HG02970 (cell line): ENCODE measurements at regions not wholly inside any gene's neighbourhood (a gene's known extent, or its start where the extent isn't known, plus 50 kb on each side); places are given as distances from the start of the nearest gene placed in this dataset.
"Not testable (repeated sequence)": the region's sequence is repeated elsewhere in the genome, so short reads cannot be mapped to it uniquely, and the experiment has no call there.

Experiments used
- ATAC-seq: cut with Tn5 transposase; IDR thresholded peaks from one replicate; pipeline ENCODE4 v1.9.1; 2021; ENCODE audit warnings: mild to moderate bottlenecking, moderate library complexity, moderate number of reproducible peaks; ENCODE audit not compliant: unreplicated experiment, low FRiP score

- not testable (repeated sequence) for ATAC-seq
Measured at GRCh38 chr6:134537765-134538164, 219.9 kb upstream of the SGK1 start.

DNA sequence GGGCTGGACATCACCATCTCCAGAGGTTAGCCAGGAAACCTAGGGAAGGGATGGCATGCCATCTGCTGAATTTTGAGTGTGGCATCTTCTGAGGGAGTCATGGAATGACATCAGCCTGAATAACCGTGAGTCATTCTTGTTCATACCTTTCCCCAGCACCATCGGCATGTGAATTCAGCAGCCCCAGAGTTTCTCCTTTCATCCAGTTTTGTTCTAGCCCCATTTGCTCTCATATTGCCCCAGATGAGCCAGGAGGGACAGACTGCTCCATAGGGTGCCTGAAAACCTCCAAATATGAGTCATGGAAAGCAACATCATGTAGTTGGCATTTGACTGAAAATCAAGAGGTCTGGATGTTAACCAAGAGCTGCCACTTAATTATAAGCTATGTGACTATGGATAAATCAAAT, 219.2 kb upstream of the SGK1 start:
- ATAC-seq = no peak

DNA sequence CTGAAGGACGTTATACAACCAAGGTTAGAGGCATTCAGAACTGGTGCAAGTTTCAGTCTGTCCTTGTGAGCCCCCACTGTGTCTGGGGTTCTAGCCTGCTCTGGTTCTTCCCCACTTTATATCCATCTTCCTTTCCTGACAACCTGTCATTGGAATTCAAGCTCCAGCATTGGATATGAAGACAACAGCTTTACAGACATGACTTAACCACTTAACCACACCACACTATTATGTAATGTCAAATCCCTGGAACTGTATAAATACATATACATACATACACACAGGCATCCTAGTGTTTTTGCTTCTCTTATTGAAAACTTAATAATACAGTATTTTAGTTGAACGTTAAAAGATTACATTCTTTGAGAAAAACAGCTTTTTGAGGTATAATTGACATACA, 217.9 kb upstream of the SGK1 start:
- no peak for ATAC-seq

- ATAC-seq = no peak
Measured at GRCh38 chr6:134534708-134535149, 216.8 kb upstream of the SGK1 start.

DNA sequence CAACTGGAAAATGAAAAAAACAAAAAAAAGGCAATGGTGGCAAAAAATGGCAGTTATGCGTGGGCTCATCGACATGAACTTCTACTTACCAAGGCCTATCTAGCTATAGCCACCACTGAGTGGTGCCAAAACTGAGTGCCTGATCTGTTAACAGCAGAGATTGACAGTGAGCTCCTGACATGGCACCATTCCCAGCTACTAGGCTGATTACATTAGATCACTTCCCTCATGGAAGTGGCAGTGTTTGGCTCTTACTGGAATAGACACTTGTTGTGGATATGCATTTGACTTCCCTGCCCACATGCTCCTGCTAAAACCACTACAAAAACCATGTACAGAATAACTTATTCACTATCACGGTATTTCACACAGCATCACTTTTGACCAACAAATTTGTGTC, 216.1 kb upstream of the SGK1 start:
- no peak for ATAC-seq

DNA sequence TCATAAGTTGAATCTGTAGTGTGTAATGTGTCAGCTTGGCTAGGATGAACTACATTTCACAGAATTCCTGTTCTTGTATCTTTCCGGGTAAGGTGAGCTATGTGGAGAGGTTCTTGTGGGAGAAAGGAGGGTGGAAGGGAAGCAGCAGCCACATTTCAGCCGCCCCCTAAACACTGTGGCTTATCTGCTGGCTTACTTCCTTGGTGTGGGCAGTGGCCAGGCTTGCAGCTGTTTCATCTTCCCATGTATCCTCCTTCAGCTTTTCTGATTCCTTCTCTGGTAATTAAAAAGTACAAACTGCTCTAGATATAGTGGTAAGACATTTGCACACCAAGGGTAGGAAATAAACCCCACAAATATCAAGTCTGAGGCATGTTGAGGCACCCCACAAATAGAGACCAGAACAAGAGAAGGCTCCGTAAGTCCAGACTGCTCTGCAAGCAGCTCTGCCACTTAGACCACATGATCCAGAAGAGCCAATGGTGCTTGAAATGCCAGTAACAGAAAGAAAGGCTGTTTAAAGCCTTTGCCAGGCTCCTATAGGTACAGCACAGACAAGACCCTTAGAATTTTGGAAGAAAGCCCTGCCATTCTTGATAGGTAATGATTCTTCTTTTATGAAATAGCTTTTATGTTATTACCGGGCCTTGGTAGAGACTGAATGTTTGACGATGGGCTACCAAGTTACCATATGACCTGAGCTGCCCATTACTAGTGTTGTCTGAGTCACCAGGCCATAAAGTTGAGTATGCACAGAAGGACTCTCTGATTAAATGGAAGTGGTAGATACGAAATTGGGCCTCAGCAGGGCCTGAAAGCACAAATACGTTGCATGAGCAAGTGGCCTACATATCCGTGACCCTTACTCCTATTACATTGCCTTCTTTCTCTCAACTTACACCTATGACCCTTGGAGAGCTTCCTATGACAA, 215.0 kb upstream of the SGK1 start:
- ATAC-seq = no peak

DNA sequence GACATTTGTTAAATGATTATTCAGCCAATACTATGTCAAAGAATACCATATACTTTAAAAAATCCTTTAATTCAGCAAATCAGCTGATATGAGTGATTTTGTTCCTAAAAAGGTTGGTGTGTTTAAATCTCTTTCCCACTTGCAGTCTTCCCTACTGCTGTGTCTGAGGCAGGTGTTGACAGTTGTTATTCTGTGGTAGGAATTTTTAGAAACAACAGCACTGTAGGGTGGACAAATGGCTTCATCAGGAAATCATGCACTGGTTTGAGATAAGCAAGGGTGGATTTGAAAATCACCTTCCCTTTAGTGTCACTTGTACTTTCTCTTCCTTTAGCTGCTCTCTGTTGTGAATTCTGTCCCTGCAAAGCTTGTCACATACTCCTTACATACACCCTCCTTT, 213.7 kb upstream of the SGK1 start:
- no peak for ATAC-seq

- no peak for ATAC-seq
Measured at GRCh38 chr6:134531188-134531551, 213.3 kb upstream of the SGK1 start.

GRCh38 chr6:134529921-134530320, 212.0 kb upstream of the SGK1 start:
- ATAC-seq = no peak

- ATAC-seq = no peak
Measured at GRCh38 chr6:134529305-134529704, 211.4 kb upstream of the SGK1 start.

DNA sequence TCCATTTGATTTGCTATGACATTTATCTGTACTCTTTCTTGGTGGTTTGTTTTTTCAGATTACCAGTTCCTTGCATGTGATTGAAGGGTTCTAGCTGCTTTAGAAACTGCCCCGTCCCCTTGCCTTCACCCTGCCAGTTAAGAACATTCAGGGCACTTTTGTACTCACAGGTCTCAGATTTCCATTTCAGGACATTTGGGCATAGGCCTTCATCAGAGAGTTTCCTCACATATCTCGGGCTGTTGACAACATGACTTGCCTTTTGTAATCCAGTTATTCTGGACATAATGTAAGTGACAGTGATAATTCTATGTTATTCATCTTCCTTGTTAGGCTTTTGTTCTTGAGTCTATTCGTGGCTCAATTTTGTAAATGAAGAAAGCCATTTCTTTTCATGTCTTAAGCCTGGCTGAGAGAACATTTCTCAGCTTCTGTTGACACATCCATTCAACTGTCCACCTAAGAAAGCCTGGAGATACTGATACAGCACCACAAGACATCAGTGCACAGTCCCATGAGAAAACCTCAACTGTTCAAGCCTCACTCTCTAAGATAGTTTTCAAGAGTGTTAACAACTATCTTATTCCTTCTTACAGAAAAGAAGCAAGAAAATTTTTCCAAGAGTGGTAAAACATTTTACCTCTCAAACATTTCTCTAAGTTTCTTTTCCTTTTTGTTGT, 209.3 kb upstream of the SGK1 start:
- ATAC-seq = no peak

DNA sequence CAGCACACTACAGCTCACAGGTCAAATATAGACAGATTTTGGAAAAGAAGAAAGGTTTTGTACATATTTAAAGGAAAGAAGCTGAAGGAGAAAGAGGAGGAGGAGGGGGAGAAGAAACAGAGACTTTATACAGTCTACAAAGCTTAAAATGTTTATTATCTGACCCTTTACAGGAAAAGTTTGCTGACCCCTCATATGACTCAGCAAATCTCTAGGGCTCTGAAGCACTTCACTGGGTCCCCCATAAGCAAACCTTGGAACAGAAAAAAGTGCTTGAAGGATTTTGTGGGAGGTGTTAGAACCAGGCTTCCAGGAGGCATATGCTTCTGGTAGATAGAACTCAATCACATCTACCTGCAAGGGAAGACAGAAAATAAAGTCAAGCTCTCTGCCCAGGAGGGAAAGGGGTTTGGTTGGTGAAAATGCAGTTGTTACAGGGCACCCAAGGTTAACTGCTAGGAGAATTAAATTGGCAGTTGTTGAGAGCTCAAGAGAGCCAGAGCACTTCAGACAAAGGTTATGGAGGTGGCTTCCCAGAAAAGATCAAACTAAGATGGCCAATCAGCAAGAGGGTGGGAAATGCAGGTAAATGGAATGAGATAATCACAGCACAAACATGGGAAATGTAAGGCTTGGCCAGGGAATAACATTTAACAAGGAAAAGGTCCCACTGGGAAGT, 207.4 kb upstream of the SGK1 start:
- no peak for ATAC-seq

DNA sequence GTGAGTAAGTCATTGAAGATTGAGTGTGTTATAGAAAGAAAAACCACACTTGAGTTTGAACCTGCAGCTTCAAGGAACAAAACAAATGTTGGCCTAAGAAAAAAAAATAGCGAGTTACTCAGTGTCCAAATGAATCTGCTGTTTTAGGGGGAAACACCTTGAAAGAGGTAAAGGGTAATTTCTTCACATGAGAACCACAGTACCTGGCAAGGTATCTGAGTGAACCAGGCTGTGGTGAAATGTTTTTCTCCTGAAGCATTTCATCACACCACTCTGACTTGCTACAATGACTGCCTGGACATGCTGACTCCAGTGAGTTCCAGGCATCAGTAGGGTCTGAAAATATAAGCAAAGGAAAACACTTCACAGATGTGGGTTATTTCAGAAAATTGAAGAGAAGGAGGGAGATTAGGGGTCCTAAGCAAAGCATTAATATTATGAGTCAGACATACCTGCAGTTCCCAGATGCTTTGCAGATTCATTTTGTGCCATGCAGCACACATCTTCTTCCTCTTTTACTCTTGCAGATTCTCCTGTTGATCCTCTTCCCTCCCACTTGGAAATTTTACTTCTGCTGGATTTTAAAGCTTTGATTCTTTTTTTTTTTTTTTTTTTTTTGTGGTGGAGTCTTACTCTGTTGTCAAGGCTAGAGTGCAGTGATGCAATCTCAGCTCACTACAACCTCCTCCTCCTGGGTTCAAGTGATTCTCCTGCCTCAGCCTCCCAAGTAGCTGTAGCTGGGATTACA, 206.2 kb upstream of the SGK1 start:
- ATAC-seq = no peak

- no peak for ATAC-seq
Measured at GRCh38 chr6:134523051-134523450, 205.1 kb upstream of the SGK1 start.

DNA sequence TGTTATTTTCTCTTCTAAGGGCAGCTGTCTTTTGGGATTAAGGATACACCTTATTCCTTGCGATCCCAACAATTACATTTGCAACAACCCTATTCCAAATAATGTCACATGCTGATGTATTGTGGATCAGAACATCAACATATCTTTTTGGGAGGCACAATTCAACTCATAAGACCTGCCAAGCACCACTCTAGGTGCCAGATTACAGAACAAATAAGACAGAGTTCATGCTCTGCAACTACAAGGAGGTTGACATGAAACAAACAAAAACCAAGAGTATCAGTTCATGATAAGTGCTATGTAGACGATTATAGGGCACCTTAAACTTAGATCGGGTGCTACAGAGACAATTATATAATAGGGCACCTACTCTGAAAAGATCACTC, 203.2 kb upstream of the SGK1 start:
- no peak for ATAC-seq

- ATAC-seq = no peak
Measured at GRCh38 chr6:134520181-134521115, 202.5 kb upstream of the SGK1 start.

GRCh38 chr6:134519465-134519864, 201.6 kb upstream of the SGK1 start:
- ATAC-seq = no peak

DNA sequence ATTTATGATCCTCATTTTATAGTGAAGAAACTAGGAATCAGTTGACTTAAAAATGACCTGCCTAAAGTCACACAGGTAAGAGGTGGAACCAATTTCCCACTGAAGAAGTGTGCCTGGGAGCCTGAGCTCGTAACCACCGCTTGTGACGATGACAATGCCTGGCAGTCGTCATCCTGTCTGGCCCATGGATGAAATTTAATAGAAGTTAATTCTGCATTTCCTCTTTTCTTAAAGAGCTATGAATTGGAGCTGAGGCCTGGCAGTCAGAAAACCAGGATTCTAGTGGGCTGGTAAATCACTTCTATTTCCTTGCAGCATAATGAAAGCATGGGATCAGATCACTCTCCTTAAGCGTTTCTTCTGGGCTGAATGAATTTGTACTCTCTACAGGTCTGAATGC, 200.0 kb upstream of the SGK1 start:
- no peak for ATAC-seq

- ATAC-seq = no peak
Measured at GRCh38 chr6:134517145-134517658, 199.3 kb upstream of the SGK1 start.
